Mesodermal cell (in vitro differentiated cells): ENCODE measurements at regions not wholly inside any gene's neighbourhood (a gene's known extent, or its start where the extent isn't known, plus 50 kb on each side); places are given as distances from the start of the nearest gene placed in this dataset.

Source experiments
- H3K27ac ChIP-seq: 2 replicates; pipeline ENCODE4 v1.7.0; 2013; ENCODE audit warnings: mild to moderate bottlenecking, low read depth, low read length, moderate library complexity; ENCODE audit not compliant: severe bottlenecking
- H3K36me3 ChIP-seq: 2 replicates; pipeline ENCODE4 v1.7.1; 2013; ENCODE audit warnings: mild to moderate bottlenecking, low read length, moderate library complexity; ENCODE audit not compliant: control insufficient read depth, insufficient read depth
- H3K4me1 ChIP-seq: one replicate; pipeline ENCODE4 v1.7.1; 2013; ENCODE audit warnings: mild to moderate bottlenecking, low read length; ENCODE audit not compliant: insufficient read depth, control insufficient read depth, poor library complexity, severe bottlenecking
- H3K4me3 ChIP-seq: 2 replicates; pipeline ENCODE4 v1.7.0; 2013; ENCODE audit warnings: low read length, control low read depth, mild to moderate bottlenecking; ENCODE audit not compliant: insufficient read depth, poor library complexity, severe bottlenecking; ENCODE audit errors: extremely low read depth
- H3K9me3 ChIP-seq: 2 replicates; pipeline ENCODE4 v1.7.1; 2013; ENCODE audit warnings: mild to moderate bottlenecking, low read length, moderate library complexity; ENCODE audit not compliant: control insufficient read depth
- WGBS, 2 experiments: methylation state at CpG; one replicate each; pipeline ENCODE4 v1.1.5; 2013; ENCODE audit warnings: missing lambda C conversion rate in 2 of 2; ENCODE audit not compliant: insufficient coverage in 2 of 2; 5-methylcytosine and 5-hydroxymethylcytosine counted together

GRCh38 chr2:107419191-107419590, 407.5 kb upstream of the RGPD4 start:
- no peaks in the 10 kb centered on the region for H3K4me1 ChIP-seq
- WGBS, 2 experiments, result no CpG with 5 or more reads among the region's 1 CpG
- H3K27ac ChIP-seq, result no peak overlapping the region
- no peak overlapping the region for H3K4me3 ChIP-seq
- H3K36me3 ChIP-seq, result no peaks in the 10 kb centered on the region
- H3K9me3 ChIP-seq, result no peaks in the 10 kb centered on the region

GRCh38 chr2:107428781-107429180, 397.9 kb upstream of the RGPD4 start:
- WGBS, 2 experiments, result 82 to 90% methylated on average over 1 to 2 of the region's 3 CpGs
- Histone ChIP-seq H3K4me1 (no peaks in the 10 kb centered on the region), H3K9me3 (no peaks in the 10 kb centered on the region), H3K27ac (no peak overlapping the region), H3K36me3 (no peaks in the 10 kb centered on the region), H3K4me3 (no peak overlapping the region)

- no peaks in the 10 kb centered on the region for H3K4me1 ChIP-seq
- no CpG with 5 or more reads among the region's 1 CpG for WGBS, 2 experiments
- H3K36me3 ChIP-seq, result no peaks in the 10 kb centered on the region
- no peaks in the 10 kb centered on the region for H3K9me3 ChIP-seq
- no peak overlapping the region for H3K27ac ChIP-seq
- H3K4me3 ChIP-seq, result no peak overlapping the region
Observed at GRCh38 chr2:107430006-107430405, 396.7 kb upstream of the RGPD4 start.

GRCh38 chr2:107430596-107431266, 396.0 kb upstream of the RGPD4 start:
- H3K27ac ChIP-seq, result no peak overlapping the region
- no peaks in the 10 kb centered on the region for H3K4me1 ChIP-seq
- H3K36me3 ChIP-seq, result no peaks in the 10 kb centered on the region
- H3K9me3 ChIP-seq, result no peaks in the 10 kb centered on the region
- 74 to 80% methylated on average over 1 to 9 of the region's 10 CpGs for WGBS, 2 experiments
- no peak overlapping the region for H3K4me3 ChIP-seq

- Histone ChIP-seq H3K27ac (no peak overlapping the region), H3K36me3 (no peaks in the 10 kb centered on the region), H3K4me3 (no peak overlapping the region), H3K9me3 (no peaks in the 10 kb centered on the region), H3K4me1 (no peaks in the 10 kb centered on the region)
Observed at GRCh38 chr2:107436281-107436680, 390.4 kb upstream of the RGPD4 start.

- no peaks in the 10 kb centered on the region for H3K36me3 ChIP-seq
- no peak overlapping the region for H3K27ac ChIP-seq
- H3K9me3 ChIP-seq, result no peaks in the 10 kb centered on the region
- no peak overlapping the region for H3K4me3 ChIP-seq
- H3K4me1 ChIP-seq, result no peaks in the 10 kb centered on the region
Observed at GRCh38 chr2:107437265-107437664, 389.4 kb upstream of the RGPD4 start.

- H3K4me1 ChIP-seq, result no peaks in the 10 kb centered on the region
- H3K4me3 ChIP-seq, result no peak overlapping the region
- WGBS, 2 experiments, result 94% methylated on average over 2 of the region's 2 CpGs; no CpG with 5 or more reads in 1 of the 2 experiments
- no peak overlapping the region for H3K27ac ChIP-seq
- H3K36me3 ChIP-seq, result no peaks in the 10 kb centered on the region
- no peaks in the 10 kb centered on the region for H3K9me3 ChIP-seq
Observed at GRCh38 chr2:107437807-107438206, 388.9 kb upstream of the RGPD4 start.

GRCh38 chr2:107448160-107448559, 378.5 kb upstream of the RGPD4 start:
- 100% methylated on average over 1 of the region's 1 CpG; no CpG with 5 or more reads in 1 of the 2 experiments for WGBS, 2 experiments
- H3K9me3 ChIP-seq, result no peaks in the 10 kb centered on the region
- no peaks in the 10 kb centered on the region for H3K4me1 ChIP-seq
- H3K36me3 ChIP-seq, result no peaks in the 10 kb centered on the region
- no peak overlapping the region for H3K4me3 ChIP-seq
- H3K27ac ChIP-seq, result no peak overlapping the region

- no peaks in the 10 kb centered on the region for H3K9me3 ChIP-seq
- no peak overlapping the region for H3K27ac ChIP-seq
- no peak overlapping the region for H3K4me3 ChIP-seq
- WGBS, 2 experiments, result 80 to 87% methylated on average over 2 to 3 of the region's 4 CpGs
- H3K4me1 ChIP-seq, result no peaks in the 10 kb centered on the region
- no peaks in the 10 kb centered on the region for H3K36me3 ChIP-seq
Observed at GRCh38 chr2:107461301-107461700, 365.4 kb upstream of the RGPD4 start.

GRCh38 chr2:107462181-107462580, 364.5 kb upstream of the RGPD4 start:
- 88 to 90% methylated on average over 2 of the region's 2 CpGs for WGBS, 2 experiments
- Histone ChIP-seq H3K4me3 (no peak overlapping the region), H3K36me3 (no peaks in the 10 kb centered on the region), H3K27ac (no peak overlapping the region), H3K9me3 (no peaks in the 10 kb centered on the region), H3K4me1 (no peaks in the 10 kb centered on the region)

- 100% methylated on average over 1 to 2 of the region's 2 CpGs for WGBS, 2 experiments
- Histone ChIP-seq H3K4me3 (no peak overlapping the region), H3K27ac (no peak overlapping the region), H3K36me3 (no peaks in the 10 kb centered on the region), H3K9me3 (no peaks in the 10 kb centered on the region), H3K4me1 (no peaks in the 10 kb centered on the region)
Observed at GRCh38 chr2:107466241-107466640, 360.5 kb upstream of the RGPD4 start.
